Thyroid gland (tissue), 4 donors: ENCODE measurements at regions not wholly inside any gene's neighbourhood (a gene's known extent, or its start where the extent isn't known, plus 50 kb on each side); places are given as distances from the start of the nearest gene placed in this dataset.

Experiments
- DNase-seq, 2 donors: peaks; one replicate each; pipeline ENCODE4 v3.0.0-alpha.2; 2019
- H3K27ac ChIP-seq, 3 donors: fragments of 200-600 bp; sonication (generic); 1 replicate in 2 of 3; 2 replicates in 1 of 3; pipeline ENCODE4 v1.5.1; 2016 to 2019; ENCODE audit warnings: mild to moderate bottlenecking in 1 of 3, moderate library complexity in 1 of 3
- H3K27me3 ChIP-seq: fragments of 200-600 bp; sonication (generic); one replicate; pipeline ENCODE4 v1.5.1; 2019
- H3K36me3 ChIP-seq, 2 donors: fragments of 200-600 bp; sonication (generic); one replicate each; pipeline ENCODE4 v1.5.1; 2016 to 2019
- H3K4me1 ChIP-seq, 2 donors: fragments of 200-600 bp; sonication (generic); one replicate each; pipeline ENCODE4 v1.5.1; 2017 to 2019
- H3K4me3 ChIP-seq, 3 donors: fragments of 200-600 bp; sonication (generic); replicated peaks in 1 of 3; 1 replicate in 2 of 3; 2 replicates in 1 of 3; pipeline ENCODE4 v1.5.1; 2016; ENCODE audit warnings: mild to moderate bottlenecking in 1 of 3
- H3K9me3 ChIP-seq: fragments of 200-600 bp; sonication (generic); one replicate; pipeline ENCODE4 v1.5.1; 2017
- POLR2A ChIP-seq, 2 donors: fragments of 450-650 bp; IDR thresholded peaks; one replicate each; pipeline ENCODE4 v1.6.1; 2017; ENCODE audit warnings: antibody characterized with exemption in 2 of 2, mild to moderate bottlenecking in 2 of 2, moderate library complexity in 1 of 2
- WGBS, 2 donors: methylation state at CpG; one replicate each; pipeline ENCODE4 v1.1.5; 2017; 5-methylcytosine and 5-hydroxymethylcytosine counted together
- intact Hi-C: fragments of 100-400 bp; cut with DNase I; formaldehyde crosslinking; loops from one replicate; pipeline ENCODE4 v1.15.1; 2023
- TF ChIP-seq, protein P1 (sequence below), 6 experiments: fragments of 200-600 bp in 3 of 6; fragments of 450-650 bp in 3 of 6; sonication (generic) in 3 of 6; IDR thresholded peaks; one replicate each; pipeline ENCODE4 v1.5.1; 2016 to 2019; ENCODE audit warnings: antibody characterized with exemption in 6 of 6, mild to moderate bottlenecking in 2 of 6, inconsistent platforms in 1 of 6, moderate library complexity in 1 of 6

DNA sequence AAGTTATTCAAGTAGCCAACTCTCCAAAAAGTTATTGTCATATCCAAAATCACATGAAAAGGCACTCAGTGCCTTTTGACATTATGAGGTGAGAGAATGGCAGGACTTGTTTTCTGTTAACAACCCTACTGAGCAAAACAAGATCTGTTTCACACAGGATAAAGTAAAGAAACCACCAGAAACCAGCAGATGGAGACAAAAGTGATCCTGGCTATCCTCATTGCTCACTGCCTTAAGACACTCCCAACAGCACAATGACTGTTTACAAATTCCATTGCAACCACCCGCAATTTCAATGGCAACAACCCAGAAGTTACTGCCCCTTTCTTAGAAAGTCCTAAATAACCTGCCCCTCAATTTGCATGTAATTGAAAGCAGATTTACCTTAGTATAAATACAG, 352.6 kb upstream of the NDN start:
- 47 to 50% methylated on average over 1 of the region's 1 CpG for WGBS, 2 donors

DNA sequence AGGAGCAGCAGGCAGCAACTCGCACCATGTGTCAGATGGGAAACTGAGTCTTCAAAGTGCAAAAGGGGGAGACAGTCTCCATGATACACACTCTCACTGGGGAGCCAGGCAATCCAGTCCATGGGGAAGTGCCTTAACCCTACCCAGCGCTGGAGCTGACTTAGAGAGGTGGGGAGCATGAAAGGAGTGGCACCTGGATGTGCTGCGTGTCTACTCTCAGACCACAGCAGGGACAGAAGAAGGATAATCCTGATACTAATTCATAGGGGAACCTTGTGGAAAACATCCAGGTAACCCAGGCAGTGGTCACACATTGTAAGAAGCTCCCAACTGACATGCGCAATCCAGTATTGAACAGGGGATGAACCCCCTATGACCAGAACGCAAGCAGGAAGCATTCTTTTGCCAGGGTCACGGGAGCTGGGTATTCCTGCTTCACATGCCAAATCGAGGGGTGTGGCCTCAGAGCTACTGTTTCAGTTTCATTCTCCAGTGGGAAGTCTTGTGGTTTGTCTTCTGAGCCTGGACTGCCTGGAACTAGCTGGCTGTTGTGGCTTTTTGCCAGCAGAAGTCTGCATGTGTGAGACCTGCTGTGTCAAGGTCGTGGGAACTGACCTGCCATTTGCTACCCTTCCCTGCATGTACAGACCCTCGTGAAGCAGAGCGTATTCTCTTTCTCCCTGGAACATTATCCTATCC, 367.6 kb upstream of the NDN start:
- intact Hi-C loops: no loop called here
- H3K36me3 ChIP-seq: no peaks in the 10 kb centered on the region
- no peak overlapping the region for H3K4me3 ChIP-seq
- 60 to 81% methylated on average over 10 of the region's 10 CpGs for WGBS, 2 donors
- H3K27me3 ChIP-seq: no peaks in the 10 kb centered on the region
- no peaks in the 10 kb centered on the region for H3K9me3 ChIP-seq
- DNase-seq: peak in 1 of 2 donors; percentile 7
- no peak overlapping the region for H3K27ac ChIP-seq
- H3K4me1 ChIP-seq: no peaks in the 10 kb centered on the region
- TF ChIP-seq, protein P1, sequence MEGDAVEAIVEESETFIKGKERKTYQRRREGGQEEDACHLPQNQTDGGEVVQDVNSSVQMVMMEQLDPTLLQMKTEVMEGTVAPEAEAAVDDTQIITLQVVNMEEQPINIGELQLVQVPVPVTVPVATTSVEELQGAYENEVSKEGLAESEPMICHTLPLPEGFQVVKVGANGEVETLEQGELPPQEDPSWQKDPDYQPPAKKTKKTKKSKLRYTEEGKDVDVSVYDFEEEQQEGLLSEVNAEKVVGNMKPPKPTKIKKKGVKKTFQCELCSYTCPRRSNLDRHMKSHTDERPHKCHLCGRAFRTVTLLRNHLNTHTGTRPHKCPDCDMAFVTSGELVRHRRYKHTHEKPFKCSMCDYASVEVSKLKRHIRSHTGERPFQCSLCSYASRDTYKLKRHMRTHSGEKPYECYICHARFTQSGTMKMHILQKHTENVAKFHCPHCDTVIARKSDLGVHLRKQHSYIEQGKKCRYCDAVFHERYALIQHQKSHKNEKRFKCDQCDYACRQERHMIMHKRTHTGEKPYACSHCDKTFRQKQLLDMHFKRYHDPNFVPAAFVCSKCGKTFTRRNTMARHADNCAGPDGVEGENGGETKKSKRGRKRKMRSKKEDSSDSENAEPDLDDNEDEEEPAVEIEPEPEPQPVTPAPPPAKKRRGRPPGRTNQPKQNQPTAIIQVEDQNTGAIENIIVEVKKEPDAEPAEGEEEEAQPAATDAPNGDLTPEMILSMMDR (IDR thresholded peaks at IDR 0.05): no peak
- no peak for TF ChIP-seq POLR2A (IDR thresholded peaks at IDR 0.05)

More for the DNA sequence above, 352.6 kb upstream of the NDN start:
- Histone ChIP-seq H3K36me3 (no peaks in the 10 kb centered on the region), H3K4me1 (no peaks in the 10 kb centered on the region), H3K27me3 (no peaks in the 10 kb centered on the region), H3K4me3 (no peak overlapping the region), H3K9me3 (no peaks in the 10 kb centered on the region), H3K27ac (no peak overlapping the region)
- no peak for DNase-seq
- intact Hi-C loops: no loop called here
- TF ChIP-seq POLR2A (IDR thresholded peaks at IDR 0.05): no peak
- TF ChIP-seq, protein P1 (IDR thresholded peaks at IDR 0.05): no peak

- Histone ChIP-seq H3K4me3 (no peak overlapping the region), H3K27ac (no peak overlapping the region), H3K36me3 (no peaks in the 10 kb centered on the region), H3K27me3 (no peaks in the 10 kb centered on the region), H3K9me3 (no peaks in the 10 kb centered on the region), H3K4me1 (no peaks in the 10 kb centered on the region)
- no peak for TF ChIP-seq POLR2A (IDR thresholded peaks at IDR 0.05)
- TF ChIP-seq, protein P1 (IDR thresholded peaks at IDR 0.05): no peak
- intact Hi-C loops: no loop called here
- WGBS, 2 donors: 53 to 55% methylated on average over 10 of the region's 10 CpGs
- DNase-seq: peak; percentile 29 to 30
These were observed 380.8 kb upstream of the NDN start for GRCh38 chr15:24067733-24068501.

- Histone ChIP-seq H3K27me3 (no peaks in the 10 kb centered on the region), H3K4me3 (no peak overlapping the region), H3K9me3 (no peaks in the 10 kb centered on the region), H3K36me3 (no peaks in the 10 kb centered on the region), H3K27ac (no peak overlapping the region), H3K4me1 (no peaks in the 10 kb centered on the region)
- intact Hi-C loops: no loop called here
- TF ChIP-seq, protein P1 (IDR thresholded peaks at IDR 0.05): no peak
- no peak for TF ChIP-seq POLR2A (IDR thresholded peaks at IDR 0.05)
- 69 to 76% methylated on average over 2 of the region's 2 CpGs for WGBS, 2 donors
- no peak for DNase-seq
These were observed 388.4 kb upstream of the NDN start for GRCh38 chr15:24075420-24076089.
